HG03135 (cell line): ENCODE measurements at regions not wholly inside any gene's neighbourhood (a gene's known extent, or its start where the extent isn't known, plus 50 kb on each side); places are given as distances from the start of the nearest gene placed in this dataset.

Experiments used
- ATAC-seq: cut with Tn5 transposase; IDR thresholded peaks from one replicate; pipeline ENCODE4 v1.9.1; 2021; ENCODE audit warnings: mild to moderate bottlenecking, moderate library complexity; ENCODE audit not compliant: unreplicated experiment

DNA sequence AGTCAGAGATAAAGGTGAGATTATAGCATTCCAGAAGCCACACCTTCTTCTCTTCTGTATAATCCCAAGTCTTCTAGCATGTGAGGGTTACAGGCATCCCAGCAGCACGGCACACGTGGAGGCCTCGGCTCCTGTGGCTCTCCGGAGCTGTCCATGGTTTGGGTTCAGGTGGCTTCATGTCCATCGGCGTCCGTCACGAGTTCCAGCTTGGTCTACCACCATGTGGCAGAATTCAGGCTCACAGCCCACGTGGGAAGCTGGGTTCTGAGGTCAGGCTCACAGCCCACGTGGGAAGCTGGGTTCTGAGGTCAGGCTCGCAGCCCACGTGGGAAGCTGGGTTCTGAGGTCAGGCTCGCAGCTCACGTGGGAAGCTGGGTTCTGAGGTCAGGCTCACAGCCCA is 378.3 kb upstream of the SALL3 start:
- ATAC-seq = no peak

DNA sequence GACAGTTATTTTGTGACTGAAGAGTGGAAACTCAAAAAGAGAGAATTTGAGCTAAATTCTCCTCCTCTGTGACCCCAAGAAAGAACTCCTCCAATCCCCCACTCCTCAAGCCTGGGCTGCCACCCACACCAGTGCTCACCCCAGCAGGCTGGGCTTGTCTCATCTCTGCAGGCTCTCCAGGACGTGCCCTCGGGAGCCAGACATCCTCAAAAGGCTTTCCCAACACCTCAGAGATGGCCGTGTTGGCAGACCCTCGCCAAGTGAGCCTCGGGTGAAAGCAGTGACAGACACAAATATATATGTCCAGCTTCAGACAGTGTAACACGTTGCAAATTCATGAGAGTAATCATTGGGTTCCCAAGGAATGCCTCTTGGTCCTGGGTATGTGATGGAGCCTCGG is 377.7 kb upstream of the SALL3 start:
- no peak for ATAC-seq

GRCh38 chr18:78602430-78602829 is 377.2 kb upstream of the SALL3 start:
- no peak for ATAC-seq

DNA sequence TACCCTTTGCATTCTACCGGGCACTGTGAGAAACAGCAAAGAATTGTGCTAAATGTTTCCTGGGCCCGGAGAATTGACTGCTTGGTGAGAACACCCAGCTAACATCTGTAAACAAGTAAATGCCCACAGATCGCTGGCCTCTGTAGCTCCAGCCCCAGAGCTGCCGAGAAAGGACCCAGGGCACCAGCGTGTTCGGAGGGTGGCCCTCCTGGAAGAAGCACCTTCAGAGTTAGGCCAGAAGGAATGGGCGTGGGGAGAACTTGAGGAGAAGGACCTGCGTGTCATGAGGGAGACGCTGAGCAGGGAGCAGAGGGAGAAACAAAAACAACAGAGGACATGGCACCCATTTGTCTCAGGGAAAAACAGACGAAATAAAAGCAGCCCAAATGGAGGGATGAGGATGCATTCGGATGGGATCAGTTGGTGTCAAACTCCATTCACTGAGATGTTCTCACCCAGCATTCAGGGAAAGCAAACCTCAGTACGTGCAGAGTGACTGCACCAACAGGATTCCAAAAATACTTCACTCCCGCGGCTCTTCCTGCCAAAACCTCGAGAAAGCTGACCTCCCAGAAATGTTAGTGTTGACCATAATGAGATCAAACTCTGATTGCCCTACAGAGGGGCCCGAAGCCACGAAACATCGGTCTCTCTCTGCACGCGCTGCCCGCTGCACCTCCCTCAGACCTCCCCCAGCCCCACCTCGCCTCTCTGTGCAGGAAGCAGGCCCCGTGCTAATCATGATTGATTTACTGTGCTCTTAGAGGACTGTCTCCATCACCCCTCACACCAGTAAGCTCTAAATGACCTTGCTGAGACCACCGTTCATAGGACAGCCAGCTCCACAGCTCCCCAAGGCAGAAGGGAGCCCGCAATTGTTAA is 376.3 kb upstream of the SALL3 start:
- ATAC-seq = no peak

DNA sequence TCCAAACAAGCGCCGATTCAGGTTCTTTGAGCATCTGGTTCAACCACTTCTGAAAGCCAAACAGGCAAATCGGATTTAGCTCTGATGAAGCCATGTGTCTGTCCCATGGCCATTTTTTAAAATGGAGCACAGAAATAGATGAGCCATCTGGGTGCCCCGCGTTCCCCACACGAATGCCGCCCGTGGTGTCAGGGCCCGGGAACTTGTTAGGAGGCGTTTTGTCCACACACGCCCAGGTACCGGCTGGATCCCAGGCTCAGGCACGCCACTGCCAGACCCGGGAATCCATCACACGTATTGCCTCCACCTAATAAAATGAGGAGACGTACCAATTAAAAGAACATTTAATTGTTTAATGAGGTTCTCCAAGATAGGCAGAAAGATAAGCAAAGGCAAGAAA is 374.4 kb upstream of the SALL3 start:
- no peak for ATAC-seq

GRCh38 chr18:78607221-78607620 is 372.4 kb upstream of the SALL3 start:
- ATAC-seq = no peak

DNA sequence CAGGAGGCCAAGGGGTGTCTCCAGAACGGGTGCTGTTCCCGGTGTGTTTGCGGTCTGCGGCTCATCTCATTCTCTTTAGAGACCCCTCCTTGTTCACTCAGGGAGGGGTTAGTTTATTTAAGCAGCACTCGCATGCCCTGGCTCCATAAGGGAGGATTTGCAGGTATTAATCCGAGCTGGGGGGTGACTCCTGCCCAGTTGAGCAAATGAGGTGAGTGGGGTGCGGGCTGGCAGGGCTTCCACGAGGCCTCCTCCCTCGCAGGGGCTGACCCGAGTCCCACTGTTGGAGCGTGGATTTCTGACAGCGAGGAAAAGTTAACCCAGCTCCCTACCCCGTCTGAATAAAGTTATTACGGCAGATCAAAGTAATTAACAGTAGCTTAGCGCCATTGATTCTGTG is 371.8 kb upstream of the SALL3 start:
- ATAC-seq = no peak

GRCh38 chr18:78610179-78610578 is 369.4 kb upstream of the SALL3 start:
- no peak for ATAC-seq

DNA sequence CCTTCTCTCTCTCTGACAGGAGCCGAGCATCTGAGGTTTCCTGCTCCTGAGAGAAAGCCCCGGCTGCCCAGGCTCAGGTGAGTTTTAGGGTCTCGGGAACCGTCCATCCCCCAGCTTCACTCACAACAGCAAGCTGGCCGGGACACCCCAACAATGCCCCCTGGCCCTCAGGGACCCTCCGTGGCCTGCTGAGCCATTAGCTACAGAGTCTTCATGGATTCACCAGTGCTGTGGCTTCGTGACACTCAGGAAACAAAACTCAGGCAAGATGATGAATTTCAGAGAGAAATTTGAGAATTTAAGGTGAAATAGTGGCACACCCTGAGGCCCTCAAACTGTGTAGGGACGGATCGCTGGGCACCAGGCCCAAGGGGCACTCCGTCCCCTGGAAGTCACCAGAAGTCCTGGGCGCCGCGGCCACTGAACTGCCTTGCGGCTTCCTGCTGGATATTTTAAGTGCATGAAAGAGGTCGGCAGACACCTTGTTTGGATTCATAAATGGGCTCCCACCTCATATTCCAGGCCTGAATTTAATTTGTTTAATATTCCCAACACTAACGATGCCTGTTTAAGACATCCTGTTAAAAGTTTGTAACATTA is 368.3 kb upstream of the SALL3 start:
- no peak for ATAC-seq

GRCh38 chr18:78611869-78612268 is 367.7 kb upstream of the SALL3 start:
- no peak for ATAC-seq

DNA sequence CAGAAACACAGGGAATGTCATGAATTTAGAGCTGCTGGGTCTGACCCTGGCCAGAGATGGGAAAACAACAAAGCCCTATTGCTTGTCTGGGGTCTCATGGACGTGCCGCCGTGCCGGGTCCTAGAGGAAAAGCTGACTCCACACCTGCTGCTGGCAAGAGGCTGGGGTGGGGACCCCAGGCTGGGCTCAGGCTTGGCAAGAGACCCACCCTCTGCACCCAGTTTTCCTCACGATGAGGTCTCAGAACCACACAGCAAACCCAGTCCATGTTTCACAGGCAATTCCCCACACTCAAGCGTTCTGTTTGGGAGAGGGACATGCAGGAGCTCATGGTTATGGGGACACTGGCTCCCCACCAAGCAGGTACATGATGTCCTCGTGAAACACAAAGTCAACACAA is 367.3 kb upstream of the SALL3 start:
- ATAC-seq = no peak

DNA sequence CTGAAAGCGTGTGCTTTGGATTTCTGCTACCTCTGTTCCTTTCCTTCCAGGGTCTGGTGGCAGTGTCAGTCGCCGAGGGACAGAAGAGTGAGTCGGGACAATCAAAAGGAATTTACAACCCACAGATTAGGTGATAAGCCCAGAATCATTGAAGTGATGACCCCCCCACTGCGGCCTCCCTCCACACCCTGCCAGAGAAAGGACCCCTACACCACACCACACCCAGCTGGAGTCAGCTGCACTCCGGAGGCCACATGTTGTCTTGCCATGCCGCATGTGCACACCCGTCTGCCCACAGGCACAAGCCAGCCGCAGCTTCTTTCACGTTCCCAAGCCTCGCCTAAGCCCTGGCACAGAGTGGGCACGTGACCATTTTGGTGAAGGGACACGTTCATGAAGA is 366.8 kb upstream of the SALL3 start:
- ATAC-seq = no peak

DNA sequence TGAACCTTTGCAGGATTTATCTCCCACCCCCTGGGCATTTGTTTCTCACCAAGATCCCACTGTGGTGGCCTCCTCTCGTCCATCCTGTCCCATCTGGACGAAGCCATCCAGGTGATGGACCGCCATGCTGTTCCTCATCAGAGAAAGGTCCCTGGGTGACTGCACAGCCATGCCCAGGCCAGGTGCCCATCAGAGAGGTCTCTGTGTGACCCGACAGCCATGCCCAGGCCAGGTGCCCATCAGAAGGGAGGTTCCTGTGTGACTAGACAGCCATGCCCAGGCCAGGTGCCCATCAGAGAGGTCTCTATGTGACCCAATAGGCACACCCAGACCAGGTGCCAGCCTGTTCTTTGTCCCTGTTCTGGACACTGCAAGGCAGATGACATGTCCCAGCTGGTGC is 360.9 kb upstream of the SALL3 start:
- ATAC-seq = no peak

GRCh38 chr18:78619854-78620253 is 359.8 kb upstream of the SALL3 start:
- no peak for ATAC-seq

- ATAC-seq = no peak
These were observed 359.3 kb upstream of the SALL3 start for GRCh38 chr18:78620326-78620725.

GRCh38 chr18:78621141-78621755 is 358.4 kb upstream of the SALL3 start:
- ATAC-seq = no peak

DNA sequence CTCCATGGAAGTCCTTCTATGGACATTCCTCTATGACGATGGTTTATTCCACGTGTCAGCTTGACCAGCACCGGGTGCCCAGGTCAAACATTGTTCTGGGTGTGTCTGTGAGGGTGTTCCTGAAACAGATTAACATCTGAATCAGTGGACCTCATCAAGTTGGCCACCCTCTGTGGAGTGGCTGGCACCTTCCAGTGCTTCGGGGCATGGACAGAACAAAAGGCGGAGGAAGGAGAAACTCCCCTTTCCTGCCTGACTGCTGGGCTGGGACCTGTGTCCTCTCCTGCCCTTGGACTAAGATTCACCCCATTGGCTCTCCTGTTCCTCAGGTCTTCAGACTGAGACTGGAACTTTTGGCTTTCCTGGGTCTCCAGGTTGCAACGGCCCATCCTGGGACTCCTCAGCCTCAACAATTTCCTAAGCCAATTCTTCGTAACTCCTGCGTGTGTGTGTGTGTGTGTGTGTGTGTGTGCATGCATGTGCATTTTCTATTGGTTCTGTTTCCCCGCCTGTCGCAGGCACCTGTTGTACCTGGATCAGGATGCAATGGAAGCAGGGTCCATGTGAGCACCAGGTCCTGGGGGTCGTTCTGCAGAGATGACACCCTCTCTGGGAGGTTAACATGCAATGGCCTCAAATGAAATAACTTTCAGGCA is 357.2 kb upstream of the SALL3 start:
- ATAC-seq = no peak

DNA sequence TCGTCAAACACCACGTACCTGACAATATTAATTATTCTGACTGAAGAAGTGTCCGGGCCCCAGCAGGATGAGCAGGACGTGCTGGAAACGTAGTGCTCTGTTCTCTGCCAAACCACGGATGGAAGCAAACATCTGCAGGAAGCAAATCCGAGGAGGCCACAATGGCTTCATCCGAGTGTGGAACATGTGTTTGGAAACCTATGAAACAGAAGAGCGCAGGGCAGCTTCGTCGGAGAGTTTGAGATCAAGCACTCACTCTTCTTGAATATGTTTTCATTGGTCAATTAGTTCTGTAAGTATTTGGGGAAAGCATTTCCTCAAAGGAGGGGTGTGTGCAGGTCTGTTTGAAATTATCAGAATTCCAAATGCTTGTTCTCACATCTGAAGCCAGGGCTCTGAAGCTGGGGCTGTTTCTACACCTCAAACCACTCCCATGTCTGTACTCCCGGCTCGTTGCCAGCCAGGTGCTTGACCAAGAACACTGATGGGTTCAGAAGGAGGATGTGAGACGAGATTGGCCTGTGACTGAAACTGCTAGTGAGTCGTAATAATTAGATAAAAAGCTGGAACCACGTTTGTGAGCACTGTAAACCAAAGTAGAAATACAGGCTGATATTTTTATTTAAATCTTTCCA is 356.6 kb upstream of the SALL3 start:
- ATAC-seq = no peak

DNA sequence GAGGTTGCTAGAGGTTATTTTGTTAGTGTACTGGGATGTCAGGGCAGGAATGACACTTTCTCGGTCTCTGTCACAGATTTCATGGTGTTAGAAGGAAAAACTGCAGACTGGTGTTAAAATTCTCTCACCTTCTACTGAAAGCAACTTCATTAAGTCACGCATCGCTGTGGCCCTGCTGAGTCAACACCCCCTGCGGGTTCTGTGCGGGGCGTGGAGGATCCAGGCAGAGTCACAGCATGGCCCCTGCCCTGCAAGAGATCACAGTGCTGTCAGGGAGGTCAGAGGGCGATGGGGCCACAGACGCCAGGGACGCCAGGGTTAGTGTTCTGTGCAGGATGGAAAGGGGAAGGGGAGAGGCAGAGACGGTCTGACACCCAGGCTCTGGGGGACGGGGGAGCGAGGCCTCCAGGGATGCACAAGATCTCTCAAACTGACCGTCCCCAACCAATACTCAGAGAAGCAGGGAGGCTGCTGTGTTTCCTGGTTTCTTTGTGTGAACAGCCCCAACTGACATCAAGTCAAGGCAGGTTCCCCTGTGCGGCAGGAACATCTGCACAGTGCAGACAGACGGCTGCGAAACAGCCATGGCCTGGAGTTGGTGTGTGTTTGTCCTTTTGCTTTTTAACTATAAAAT is 354.9 kb upstream of the SALL3 start:
- ATAC-seq = no peak

DNA sequence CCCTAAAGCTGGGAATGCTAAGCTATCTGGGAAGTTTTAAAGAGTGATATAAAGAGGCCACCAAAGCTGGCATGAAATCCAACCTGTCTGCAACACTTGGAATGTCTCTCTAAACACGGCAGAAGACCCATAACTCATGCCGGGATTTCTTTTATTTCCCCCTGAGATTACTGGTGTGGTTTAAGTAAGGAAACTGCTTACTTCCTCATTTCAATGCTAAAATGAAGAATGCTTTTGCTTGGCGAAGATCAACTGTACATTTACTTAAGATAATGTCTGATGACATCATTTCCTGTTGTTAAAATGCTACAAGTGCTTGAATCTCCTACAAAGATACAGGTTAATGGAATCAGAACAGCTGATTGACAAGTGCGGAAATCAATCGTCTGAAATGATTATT is 353.8 kb upstream of the SALL3 start:
- no peak for ATAC-seq
